ENCODE measurements at regions not wholly inside any gene's neighbourhood (a gene's known extent, or its start where the extent isn't known, plus 50 kb on each side); places are given as distances from the start of the nearest gene placed in this dataset.

DNA sequence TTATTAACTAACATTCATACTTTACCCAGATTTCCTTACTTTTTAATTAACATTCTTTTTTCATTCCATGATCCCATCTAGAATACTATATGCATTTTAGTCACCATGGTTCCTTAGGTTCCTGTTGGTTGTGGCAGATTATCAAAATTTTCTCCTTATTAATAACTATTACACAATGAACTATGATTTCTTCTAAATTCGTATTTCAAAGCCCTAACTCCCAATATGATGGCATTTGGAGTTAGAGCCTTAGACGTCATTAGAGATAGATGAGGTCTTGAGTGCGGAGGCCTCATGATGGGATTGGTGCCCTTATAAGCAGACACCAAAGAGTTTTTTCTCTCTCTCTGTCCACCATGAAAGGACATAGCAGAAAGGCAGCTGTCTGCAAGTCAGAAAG lies 485.4 kb downstream of the TLR4 start:
- no peak for DNase-seq (ENCODE audit: low spot score)

DNA sequence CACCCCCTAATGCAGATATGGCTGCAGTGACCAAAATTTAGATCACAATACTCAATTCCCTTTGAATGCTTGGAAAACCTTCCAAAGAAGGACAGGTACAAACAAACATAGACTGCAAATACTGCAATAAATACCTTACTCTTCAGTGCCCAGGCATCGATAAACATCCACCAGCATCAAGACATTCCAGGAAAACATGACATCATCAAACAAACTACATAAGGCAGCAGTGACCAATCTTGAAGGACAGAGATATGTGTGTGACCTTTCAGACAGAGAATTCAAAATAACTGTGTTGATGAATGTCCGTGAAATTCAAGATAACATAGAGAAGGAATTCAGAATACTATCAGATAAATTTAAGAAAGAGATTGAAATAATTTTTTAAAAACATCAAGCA lies 488.6 kb downstream of the TLR4 start:
- no peak for DNase-seq (ENCODE audit: low spot score)

DNA sequence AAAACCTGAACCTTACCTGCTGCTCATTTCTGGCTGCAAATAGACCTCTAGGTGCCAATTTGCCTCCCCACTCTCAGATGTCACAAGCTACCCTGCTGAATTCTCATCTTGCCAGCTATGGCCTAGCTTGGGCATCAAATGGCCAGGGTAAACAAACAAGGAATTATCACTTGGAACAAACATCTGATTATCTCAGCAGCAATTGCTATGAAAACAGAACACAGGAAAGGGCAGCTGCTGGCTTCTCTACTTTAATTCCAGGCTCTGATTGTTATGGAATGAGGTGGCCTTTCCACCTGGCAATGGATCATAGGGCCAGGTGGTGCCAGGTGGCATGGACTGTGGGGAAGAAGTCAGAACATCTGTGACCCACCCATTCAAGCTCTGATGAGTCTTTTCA lies 505.1 kb downstream of the TLR4 start:
- DNase-seq (ENCODE audit: low spot score): no peak

DNA sequence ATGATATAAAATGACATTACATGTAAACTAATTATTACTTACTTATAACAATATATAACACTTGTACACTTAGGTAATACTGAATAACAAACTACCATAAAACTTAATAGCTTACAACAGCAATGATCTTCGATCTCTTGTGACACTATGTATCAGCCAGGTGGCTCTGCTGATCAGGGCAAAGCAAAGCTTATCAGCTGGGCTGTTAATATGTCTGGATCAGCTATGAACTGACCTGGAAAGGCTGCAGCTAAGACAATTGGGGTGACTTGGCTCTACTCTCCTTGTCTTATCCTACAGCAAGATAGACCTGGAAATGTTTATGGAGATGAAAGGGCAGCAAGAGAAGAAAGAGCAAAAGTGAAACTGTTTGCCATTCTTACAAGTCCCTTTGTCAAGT lies 511.3 kb downstream of the TLR4 start:
- DNase-seq (ENCODE audit: low spot score): no peak

DNA sequence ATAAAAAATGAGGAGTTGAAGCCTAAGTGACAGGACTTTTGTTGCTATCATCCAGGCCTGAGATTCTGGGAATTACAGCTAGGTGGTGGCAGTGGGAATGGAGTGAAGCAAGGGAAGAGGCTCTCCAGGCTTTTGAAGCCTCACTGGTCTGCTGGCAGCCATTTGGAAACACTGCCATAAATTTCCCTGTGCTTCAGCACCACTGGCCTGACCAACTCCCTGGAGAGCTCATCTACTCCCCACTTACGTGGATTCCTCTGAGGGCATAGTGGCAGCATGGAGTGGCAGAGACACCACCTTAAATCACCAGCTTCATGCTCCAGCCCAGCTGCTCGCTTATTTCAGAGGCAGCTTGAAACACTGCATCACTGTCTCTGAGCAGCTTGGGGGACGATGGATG lies 518.2 kb downstream of the TLR4 start:
- no peak for DNase-seq (ENCODE audit: low spot score)

DNA sequence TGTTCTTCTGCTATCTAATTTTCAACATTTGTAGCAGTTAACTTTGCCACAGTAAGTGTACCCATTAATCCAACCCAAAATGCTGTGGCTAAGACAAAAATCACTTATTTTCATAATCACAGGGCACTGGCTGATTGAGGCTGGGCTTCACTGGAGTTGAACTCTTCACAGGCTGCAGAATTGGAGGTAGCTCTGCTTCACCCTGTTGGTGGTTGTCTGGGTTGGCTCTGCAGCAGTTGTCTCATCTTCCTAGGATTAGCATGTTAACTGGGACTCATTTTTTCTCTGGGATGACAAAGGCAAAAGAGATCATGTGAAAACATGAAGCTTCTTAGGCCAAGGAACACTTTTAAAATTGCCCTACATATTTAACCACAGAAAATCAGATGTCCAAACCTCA lies 518.9 kb downstream of the TLR4 start:
- no peak for DNase-seq (ENCODE audit: low spot score)

DNA sequence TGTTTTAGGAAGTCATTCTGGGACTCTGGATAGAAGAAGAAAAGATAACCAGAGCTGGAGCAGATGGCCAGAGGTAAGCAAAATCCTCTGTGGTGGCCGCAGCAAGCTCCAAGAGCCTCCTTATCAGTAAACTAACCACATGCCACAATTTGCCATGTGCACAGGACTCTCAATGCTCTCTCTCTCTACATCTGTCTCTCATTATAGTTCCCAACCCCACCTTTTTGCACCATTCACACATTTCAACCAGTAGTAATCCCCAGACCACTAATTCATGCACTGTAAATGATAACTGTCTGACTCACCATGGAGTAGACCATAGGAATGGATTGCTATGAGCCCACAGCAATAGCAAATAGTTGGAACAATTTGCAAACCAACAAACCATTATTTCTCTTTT lies 526.1 kb downstream of the TLR4 start:
- no peak for DNase-seq (ENCODE audit: low spot score)

DNA sequence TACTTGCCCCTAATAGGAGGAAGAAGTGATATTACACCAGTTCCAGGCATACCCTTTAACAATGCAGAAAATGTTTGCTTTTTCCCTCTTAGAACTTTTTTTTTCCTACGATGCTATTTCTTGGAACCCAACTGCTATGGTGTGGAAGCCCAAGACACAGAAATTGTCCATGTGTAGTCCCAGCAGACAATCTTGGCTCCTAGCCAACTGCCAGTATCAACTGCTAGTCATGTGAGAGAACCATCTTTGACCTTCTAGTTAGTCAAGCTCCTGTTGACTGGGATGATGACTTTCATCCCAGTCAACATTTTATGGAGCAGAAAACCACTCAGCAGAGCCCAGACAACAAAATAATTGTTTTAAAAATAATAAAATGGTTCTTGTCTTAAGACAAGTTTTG lies 532.4 kb downstream of the TLR4 start:
- DNase-seq (ENCODE audit: low spot score): no peak

DNA sequence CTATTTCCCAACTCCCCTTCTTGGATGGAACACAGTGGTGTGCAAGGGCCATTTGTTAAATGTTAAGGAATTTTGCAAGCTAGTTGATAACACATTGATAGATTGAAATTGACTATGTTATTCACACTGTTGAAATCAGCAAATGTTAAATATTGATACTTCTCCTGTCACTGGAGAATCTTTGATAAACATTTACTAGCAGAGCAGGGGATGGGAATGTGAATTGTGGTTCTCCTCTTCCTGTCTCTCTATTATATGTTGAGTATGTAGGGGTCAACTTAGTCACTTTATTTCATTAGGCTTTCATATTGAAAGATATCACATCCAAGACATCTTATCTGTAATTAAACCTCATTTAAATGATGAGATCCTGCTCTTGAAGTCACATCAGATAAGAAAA lies 533.9 kb downstream of the TLR4 start:
- DNase-seq (ENCODE audit: low spot score): no peak

DNA sequence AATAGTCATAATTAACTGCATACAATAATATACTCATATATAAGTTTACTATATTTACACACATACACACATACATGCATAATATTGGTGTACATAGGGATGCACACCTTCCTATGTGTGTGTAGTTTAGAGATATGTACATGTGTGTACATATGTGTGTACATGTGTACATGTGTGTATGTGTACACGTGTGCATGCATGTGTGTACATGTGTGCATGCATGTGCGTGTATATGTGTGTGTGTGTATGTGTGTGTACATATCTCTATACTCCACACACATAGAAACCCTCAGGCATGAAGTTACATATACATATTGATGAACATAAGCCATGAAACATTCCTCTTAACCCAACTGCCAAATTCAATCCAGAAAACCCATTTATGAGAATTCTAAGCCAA lies 547.8 kb downstream of the TLR4 start:
- DNase-seq (ENCODE audit: low spot score): no peak

DNA sequence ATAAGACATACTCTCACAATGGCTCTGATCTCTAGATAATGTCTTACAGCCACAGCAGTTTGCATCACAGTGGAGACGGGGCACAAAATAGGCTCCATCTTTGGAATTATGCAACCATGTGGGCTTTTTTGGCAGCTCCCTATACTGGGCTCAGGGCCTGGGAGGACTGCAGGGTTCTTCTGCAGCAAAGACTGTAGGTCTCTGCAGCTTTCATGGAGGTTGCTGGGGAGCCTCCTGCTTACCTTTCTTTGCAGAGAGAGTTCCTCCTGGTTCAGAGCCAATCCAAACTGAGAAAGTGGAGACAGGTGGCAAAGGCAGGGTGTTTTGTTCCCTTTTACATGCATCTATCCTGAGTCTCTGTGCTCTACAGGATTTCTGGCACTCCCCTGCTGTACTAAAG lies 558.0 kb downstream of the TLR4 start:
- no peak for DNase-seq (ENCODE audit: low spot score)

DNA sequence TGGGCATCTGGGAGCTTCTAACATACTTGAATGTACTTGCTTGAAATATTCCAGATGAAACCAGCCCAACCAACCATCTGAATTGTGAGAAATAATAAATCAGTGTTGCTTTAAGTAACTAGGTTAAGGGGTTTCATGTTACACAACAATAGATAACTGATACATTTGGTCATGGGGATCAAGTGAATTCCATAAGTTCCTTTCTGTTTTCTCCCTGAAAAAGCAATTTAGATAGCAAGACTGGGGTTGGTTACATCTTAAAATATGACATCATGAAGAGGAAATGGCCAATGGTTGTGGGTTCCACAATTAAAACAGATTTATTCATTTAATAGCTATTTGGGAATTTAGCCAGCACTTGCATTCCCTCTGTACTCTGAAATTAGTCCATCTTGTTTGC lies 559.7 kb downstream of the TLR4 start:
- DNase-seq (ENCODE audit: low spot score): no peak

DNA sequence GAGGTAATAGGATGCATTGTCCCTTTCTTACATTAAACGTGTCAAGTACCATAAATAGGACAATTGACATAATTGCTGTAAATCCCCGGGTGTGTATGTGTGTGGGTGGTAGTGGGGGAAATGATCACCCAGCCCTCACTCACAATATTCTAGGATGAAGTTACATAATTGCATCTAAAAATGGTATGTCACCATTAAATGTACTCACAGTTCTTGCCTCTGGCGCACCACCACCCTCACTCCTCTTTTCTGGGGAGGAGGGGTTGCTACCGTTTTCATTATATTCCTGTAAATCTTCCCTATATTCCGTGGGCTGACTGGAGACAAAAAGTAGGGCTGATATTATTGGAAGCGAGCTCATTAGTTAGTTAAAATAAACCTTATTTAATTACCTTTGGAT lies 563.8 kb downstream of the TLR4 start:
- DNase-seq (ENCODE audit: low spot score): no peak

DNA sequence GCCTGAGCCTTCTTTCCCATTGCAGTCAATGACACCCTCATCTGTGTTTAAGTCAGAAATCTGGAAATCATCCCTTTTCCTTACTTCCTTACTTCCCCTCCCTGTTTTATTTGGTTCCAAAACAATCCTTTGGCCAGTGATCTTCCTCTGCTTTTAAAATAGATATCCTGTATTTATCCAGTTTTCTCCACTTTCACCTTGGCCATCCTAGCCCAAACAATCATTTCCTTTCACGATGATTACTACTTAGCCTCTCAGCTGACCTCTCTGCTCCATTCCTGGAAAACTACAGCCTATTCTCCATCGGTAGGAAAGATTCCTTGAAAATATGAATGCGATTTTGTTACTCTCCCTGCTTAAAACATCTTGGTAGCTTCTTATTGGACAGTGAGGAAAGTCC lies 565.4 kb downstream of the TLR4 start:
- DNase-seq (ENCODE audit: low spot score): no peak

DNA sequence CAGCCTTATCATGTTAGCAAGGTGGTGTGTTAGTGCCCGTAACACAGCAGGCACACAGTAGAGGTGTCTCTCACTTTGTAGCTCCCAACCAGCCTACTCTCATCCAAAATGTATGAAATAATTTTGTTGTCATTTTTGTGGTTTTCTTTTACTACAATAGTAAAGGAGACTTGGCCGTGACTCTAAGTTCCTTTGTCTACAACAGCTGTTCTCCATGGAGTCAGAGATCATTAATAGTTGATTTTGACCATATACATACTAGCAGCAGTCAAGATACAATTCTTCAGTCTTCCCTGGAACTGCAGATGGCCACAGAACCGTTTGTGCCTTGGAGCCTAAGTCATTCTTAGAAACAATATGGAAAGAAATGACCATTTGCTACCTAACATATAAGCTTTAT lies 567.1 kb downstream of the TLR4 start:
- no peak for DNase-seq (ENCODE audit: low spot score)

DNA sequence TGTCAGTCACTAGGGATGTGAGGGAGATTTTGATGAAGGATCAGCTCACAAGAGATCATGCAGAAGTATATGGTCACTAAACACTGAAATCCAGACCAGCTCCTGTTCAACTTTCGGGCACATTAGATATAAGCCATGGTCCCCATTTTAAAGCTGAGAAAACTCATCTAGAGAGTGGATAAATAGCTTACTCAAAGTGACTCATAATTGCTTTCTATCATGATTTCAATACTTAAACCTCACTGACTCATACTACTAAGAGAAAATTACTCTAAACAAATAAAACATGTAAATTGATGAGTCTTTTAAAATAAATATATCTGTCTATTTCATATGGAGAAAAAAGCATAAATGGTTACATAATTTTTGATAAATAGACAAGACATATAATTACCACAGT lies 567.7 kb downstream of the TLR4 start:
- DNase-seq (ENCODE audit: low spot score): no peak

DNA sequence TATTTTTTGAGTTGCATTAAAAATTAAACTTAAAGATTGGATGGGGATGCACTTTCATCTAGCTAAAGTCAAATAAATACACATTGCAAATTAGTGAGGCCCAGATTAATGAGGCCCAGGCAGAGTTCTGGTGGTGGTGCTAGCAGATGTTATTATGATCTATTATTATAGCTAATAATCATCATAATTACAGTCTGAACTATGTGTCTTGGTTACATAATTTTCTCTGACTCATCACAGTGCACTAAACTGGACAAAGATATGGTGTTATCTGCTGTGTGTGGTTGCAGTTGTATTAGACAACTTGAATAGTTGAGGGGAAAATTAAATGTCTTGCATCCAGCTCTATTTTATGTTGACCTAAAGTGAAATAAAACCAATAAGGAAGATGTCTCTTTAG lies 568.8 kb downstream of the TLR4 start:
- no peak for DNase-seq (ENCODE audit: low spot score)

DNA sequence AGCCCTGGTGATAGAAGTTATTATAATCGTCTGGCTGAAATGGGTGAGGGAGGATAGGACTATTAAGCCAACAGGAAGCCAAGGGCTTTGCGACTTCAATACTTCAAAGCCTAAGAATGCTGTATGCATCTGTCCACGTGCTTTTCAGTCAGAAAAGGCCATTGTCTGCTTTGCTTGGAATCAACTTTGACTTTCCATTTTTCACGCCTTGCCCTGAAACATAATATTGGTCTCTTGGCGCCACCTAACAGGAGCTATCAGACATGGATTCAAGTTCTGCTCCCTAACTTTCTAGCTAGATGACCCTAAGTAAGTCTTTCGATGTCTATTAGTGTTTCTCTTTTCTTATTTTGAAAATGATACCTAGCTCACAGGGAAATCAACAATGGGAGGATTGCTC lies 572.6 kb downstream of the TLR4 start:
- DNase-seq (ENCODE audit: low spot score): no peak

DNA sequence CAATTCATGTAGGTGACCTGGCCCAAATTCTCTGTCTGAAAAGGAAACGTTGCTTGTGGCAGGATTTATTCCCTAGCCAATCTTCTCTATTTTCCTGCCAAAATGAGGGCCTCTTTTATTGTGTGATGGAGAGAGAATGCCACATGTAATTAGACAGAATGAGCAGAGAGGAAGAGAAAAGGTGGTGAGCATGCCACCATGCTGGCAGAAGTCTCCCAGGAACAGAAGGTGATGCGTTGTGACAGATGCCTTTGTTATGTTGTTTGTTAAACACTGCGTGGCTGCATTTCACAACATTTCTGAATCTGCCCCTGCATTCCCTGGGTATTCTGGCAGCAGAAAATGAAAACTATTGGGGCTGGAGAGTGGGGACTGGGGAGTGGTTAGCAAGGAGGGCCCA lies 577.6 kb downstream of the TLR4 start:
- DNase-seq (ENCODE audit: low spot score): no peak

DNA sequence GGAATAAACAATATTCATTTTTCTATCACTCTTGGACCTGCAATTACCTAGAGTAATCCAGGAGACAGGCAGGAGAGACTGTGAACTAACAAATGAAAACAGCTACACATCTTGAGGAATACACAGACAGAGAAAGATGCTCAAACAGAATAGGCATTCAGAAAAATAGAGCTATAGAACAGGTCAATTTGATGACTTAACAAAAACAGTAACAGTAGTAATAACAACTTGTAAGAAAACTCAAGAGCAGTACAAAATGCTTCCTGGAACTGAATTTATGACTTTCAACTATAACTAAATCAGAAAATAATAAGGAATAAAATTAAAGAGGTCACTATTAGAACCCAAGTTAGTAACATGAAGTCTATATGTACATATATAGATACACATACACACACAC lies 579.3 kb downstream of the TLR4 start:
- DNase-seq (ENCODE audit: low spot score): no peak

DNA sequence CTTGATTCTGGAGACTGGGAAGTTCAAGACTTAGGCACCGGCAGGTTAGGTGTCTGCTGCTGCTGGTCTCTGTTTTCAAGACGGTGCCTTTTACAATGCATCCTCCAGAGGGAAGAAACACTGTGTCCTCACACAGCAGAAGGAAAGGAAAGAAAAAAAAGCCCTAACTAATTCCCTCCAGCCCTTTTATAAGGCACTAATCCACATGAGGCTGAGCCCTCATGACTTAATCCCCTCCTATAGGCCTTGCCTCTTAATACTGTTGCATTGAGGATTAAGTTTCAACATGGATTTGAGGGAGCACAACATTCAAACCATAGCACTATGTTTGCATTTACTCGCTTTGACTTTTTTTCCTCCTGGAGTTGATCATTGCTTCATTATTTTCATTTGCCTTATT lies 585.9 kb downstream of the TLR4 start:
- no peak for DNase-seq (ENCODE audit: low spot score)

DNA sequence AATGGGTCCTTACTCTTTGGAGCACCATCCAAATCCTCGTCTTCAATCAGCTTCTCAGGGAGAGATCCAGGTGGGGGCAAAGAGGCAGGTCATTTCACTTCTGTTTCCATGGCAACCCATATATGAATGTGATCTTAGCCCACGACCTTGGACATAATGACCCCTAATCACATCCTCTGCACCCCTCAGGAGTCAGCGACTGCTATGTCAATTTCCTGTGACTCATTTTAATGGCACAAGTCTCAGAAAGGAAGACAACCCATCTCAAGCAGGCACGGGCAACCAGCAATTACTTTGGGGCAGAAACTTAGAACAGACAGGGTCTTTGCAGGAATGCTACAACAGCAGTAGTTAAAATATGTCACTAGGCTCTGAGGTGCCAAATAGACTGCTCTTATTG lies 591.2 kb downstream of the TLR4 start:
- no peak for DNase-seq (ENCODE audit: low spot score)

DNA sequence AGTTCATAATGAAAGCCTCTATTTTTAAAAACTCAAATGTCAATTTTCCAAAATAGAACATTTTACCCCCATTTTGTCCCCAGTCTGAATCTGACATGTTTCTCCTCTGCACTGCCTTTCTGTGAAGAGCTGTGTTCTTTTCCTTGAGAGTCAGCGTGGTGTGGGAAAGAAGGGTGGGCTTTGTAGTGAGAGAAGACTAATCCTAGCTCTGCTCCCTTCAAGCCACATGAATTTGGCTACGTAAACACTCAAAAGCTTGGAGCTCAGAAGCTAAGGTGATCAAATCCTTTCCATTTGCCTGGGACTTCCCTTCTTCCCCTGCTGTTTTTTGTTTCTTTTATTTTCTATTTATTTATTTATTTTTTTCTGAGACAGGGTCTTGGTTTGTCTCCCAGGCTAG lies 598.5 kb downstream of the TLR4 start:
- no peak for DNase-seq (ENCODE audit: low spot score)

DNA sequence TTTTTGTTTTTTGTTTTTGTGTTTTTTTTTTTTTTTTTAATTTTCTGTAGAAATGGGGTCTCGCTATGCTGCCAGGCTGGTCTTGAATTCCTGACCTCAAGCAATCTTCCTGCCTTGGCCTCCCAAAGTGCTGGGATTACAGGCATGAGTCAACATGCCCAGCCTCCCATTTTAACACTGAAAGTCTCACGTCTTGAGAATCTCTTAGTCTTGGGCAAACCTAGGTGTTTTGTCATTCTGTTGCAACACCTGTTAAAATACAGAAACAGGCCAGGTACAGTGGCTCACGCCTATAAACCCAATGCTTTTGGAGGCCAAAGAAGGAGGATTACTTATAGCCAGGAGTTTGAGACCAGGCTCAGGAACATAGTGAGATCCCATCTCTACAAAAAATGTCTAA lies 599.0 kb downstream of the TLR4 start:
- DNase-seq (ENCODE audit: low spot score): no peak

DNA sequence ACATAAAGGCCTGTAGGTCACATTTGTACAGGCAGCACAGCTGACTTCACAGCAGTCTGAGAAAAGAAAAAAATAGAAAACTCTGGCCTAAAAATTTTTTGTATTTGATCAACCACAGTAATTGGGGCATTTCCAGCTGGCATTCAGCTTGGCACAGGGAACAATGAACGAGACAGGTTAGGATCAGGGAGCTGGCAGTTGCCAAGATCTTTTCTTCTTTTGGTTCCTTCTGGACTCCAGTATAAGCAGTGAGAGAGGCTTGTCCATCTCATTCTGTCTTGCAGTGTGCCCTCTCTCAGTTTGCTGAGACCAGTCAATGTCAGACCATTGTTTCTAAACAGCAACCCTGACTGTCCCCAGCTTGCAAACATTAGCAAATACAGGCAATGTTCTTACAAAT lies 601.1 kb downstream of the TLR4 start:
- no peak for DNase-seq (ENCODE audit: low spot score)

DNA sequence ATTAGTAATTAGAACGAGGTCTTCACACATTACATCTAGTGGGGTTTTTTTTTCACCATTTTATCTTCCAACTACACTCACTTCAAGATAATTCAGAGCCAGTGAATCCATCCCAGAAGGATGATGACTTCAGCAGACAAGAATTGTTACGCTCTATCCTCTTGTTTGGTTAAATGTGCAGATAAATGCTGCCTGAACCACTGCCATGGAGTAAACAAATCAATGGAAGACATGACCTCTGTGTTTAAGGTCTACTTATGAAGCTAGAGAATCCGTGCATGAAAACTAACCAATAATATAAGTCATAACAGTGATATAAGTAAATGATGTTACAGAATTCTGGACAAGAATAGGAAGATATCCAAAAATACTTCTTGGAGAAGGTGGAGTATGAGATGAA lies 602.6 kb downstream of the TLR4 start:
- DNase-seq (ENCODE audit: low spot score): no peak
